HepG2 (cell line): ENCODE measurements at regions not wholly inside any gene's neighbourhood (a gene's known extent, or its start where the extent isn't known, plus 50 kb on each side); places are given as distances from the start of the nearest gene placed in this dataset.

Experiments used
- ATAC-seq: fragments of 200-7000 bp; cut with Tn5 transposase; 3 replicates; pipeline ENCODE4 v1.9.1; 2020; ENCODE audit warnings: mild to moderate bottlenecking, moderate library complexity
- BruUV-seq: library from RNA; stranded (reverse); fragments of 400-500 nt; replicated peaks from 2 replicates; lab custom pipeline; 2021; lab: Mats Ljungman, UMichigan
- CTCF ChIA-PET: fragments of 300-600 bp; formaldehyde crosslinking; extraction: SDS; loops from one replicate; lab custom pipeline; 2021; ENCODE audit warnings: low total read pairs, inconsistent platforms, low intra/inter-chr PET ratio; lab: Yijun Ruan, JAX
- POLR2A ChIA-PET: fragments of 350-600 bp; sonication (Branson Sonifier 250); formaldehyde crosslinking; loops from one replicate; lab custom pipeline; 2020; ENCODE audit warnings: antibody characterized with exemption, inconsistent platforms; lab: Yijun Ruan, JAX
- DNase-seq: peaks from one replicate; pipeline ENCODE4 v3.0.0-alpha.2; 2015; ENCODE audit warnings: low spot score
- FAIRE-seq: peaks from 3 replicates; lab custom pipeline; 2011; peaks lifted over from hg19 to GRCh38; lab: Jason Lieb, UNC
- H2AFZ ChIP-seq: one replicate; pipeline ENCODE4 v1.6.1; 2011; ENCODE audit warnings: low read length, inconsistent platforms
- H3K27ac ChIP-seq: fragments of 300-600 bp; 3 replicates; pipeline ENCODE4 v1.8.0; 2011; ENCODE audit warnings: mixed run types, mild to moderate bottlenecking, mixed read lengths, low read length, inconsistent platforms; ENCODE audit not compliant: insufficient read depth; ENCODE audit errors: extremely low read length
- H3K27me3 ChIP-seq, 2 experiments: fragments of 200-600 bp in 1 of 2; 2 replicates in 1 of 2; 3 replicates in 1 of 2; pipeline versions ENCODE4 v1.6.0 to v1.8.0; 2011; ENCODE audit warnings: low read length in 2 of 2, mild to moderate bottlenecking in 2 of 2, moderate library complexity in 2 of 2, inconsistent platforms in 1 of 2; ENCODE audit not compliant: insufficient read depth in 2 of 2, control insufficient read depth in 1 of 2
- H3K36me3 ChIP-seq, 2 experiments: fragments of 200-600 bp in 1 of 2; replicated peaks in 1 of 2; 2 replicates in 1 of 2; 3 replicates in 1 of 2; pipeline versions ENCODE4 v1.5.1 to v1.8.0; 2011; ENCODE audit warnings: low read length in 2 of 2, inconsistent platforms in 1 of 2; ENCODE audit not compliant: insufficient read depth in 2 of 2, control insufficient read depth in 1 of 2
- H3K4me1 ChIP-seq: 2 replicates; pipeline ENCODE4 v1.5.1; 2012; ENCODE audit warnings: low read length, inconsistent platforms; ENCODE audit not compliant: insufficient read depth
- H3K4me2 ChIP-seq: 2 replicates; pipeline ENCODE4 v1.6.0; 2011; ENCODE audit warnings: low read depth, low read length, inconsistent platforms
- H3K4me3 ChIP-seq, 3 experiments: fragments of 200-600 bp in 1 of 3; sonication (generic), shearing (Covaris generic) in 1 of 3; replicated peaks in 1 of 3; 2 replicates each; pipeline ENCODE4 v1.5.1; 2011 to 2016; ENCODE audit warnings: low read length in 3 of 3, inconsistent platforms in 2 of 3, low read depth in 2 of 3, mild to moderate bottlenecking in 2 of 3, control low read depth in 1 of 3, mixed read lengths in 1 of 3; ENCODE audit not compliant: insufficient read depth in 1 of 3
- H3K79me2 ChIP-seq: one replicate; pipeline ENCODE4 v1.6.1; 2011; ENCODE audit warnings: low read length, inconsistent platforms; ENCODE audit not compliant: insufficient read depth
- H3K9ac ChIP-seq: 2 replicates; pipeline ENCODE4 v1.6.0; 2011; ENCODE audit warnings: mild to moderate bottlenecking, low read depth, low read length, inconsistent platforms; ENCODE audit not compliant: insufficient read depth
- H3K9me3 ChIP-seq: 2 replicates; pipeline ENCODE4 v1.5.1; 2012; ENCODE audit warnings: mild to moderate bottlenecking, low read length
- H4K20me1 ChIP-seq: 2 replicates; pipeline ENCODE4 v1.6.0; 2011; ENCODE audit warnings: inconsistent platforms, mild to moderate bottlenecking, low read length, moderate library complexity; ENCODE audit not compliant: insufficient read depth
- ATAD3A ChIP-seq: sonication (generic); formaldehyde crosslinking; IDR thresholded peaks from 2 replicates; pipeline ENCODE4 v1.4.0; 2020; ENCODE audit warnings: missing genetic modification reagents
- HES4 ChIP-seq: sonication (generic); formaldehyde crosslinking; IDR thresholded peaks from 2 replicates; pipeline ENCODE4 v1.9.0; 2021; ENCODE audit warnings: mild to moderate bottlenecking, missing genetic modification reagents, borderline replicate concordance
- ISL2 ChIP-seq: sonication (generic); formaldehyde crosslinking; IDR thresholded peaks from 2 replicates; pipeline ENCODE4 v1.5.0; 2020; ENCODE audit warnings: missing genetic modification reagents
- MATR3 ChIP-seq: sonication (generic); formaldehyde crosslinking; IDR thresholded peaks from 2 replicates; pipeline ENCODE4 v1.4.0; 2020; ENCODE audit warnings: missing genetic modification reagents
- PHF20 ChIP-seq: sonication (generic); formaldehyde crosslinking; IDR thresholded peaks from 2 replicates; pipeline ENCODE4 v1.5.0; 2020; ENCODE audit warnings: mild to moderate bottlenecking, missing genetic modification reagents
- ZBTB4 ChIP-seq: sonication (generic); formaldehyde crosslinking; IDR thresholded peaks from 2 replicates; pipeline ENCODE4 v1.4.0; 2020; ENCODE audit warnings: missing genetic modification reagents, mild to moderate bottlenecking, borderline replicate concordance
- ZFP36L2 ChIP-seq: sonication (generic); formaldehyde crosslinking; IDR thresholded peaks from 2 replicates; pipeline ENCODE4 v1.4.0; 2020; ENCODE audit warnings: missing genetic modification reagents
- ZNF18 ChIP-seq: sonication (generic); formaldehyde crosslinking; IDR thresholded peaks from 2 replicates; pipeline ENCODE4 v1.8.0; 2022; ENCODE audit warnings: mild to moderate bottlenecking, missing genetic modification reagents; ENCODE audit not compliant: insufficient replicate concordance
- ZNF687 ChIP-seq: sonication (generic); formaldehyde crosslinking; IDR thresholded peaks from 2 replicates; pipeline ENCODE4 v1.5.1; 2020; ENCODE audit warnings: mild to moderate bottlenecking, missing genetic modification reagents, moderate library complexity
- ZNF766 ChIP-seq: sonication (generic); formaldehyde crosslinking; IDR thresholded peaks from 2 replicates; pipeline ENCODE4 v1.5.0; 2020; ENCODE audit warnings: missing genetic modification reagents, borderline replicate concordance
- ZSCAN22 ChIP-seq: sonication (generic); formaldehyde crosslinking; IDR thresholded peaks from 2 replicates; pipeline ENCODE4 v1.4.0; 2020; ENCODE audit warnings: mild to moderate bottlenecking, missing genetic modification reagents
- WGBS: methylation state at CpG from one replicate; pipeline ENCODE4 v1.1.6; 2017; ENCODE audit warnings: low lambda C conversion rate; 5-methylcytosine and 5-hydroxymethylcytosine counted together
- in situ Hi-C: cut with HindIII; loops from 2 replicates; pipeline ENCODE4 v1.10.0; 2017; ENCODE audit warnings: low pct_unique_long_range_greater_than_20kb; ENCODE audit not compliant: extremely low pct_ligation_motif_present
- intact Hi-C: fragments of 100-400 bp; cut with micrococcal nuclease; formaldehyde crosslinking; loops from one replicate; pipeline ENCODE4 v1.10.0; 2022; ENCODE audit not compliant: unreplicated experiment
- TF ChIP-seq, protein P1 (sequence below): sonication (generic); formaldehyde crosslinking; IDR thresholded peaks from 2 replicates; pipeline ENCODE4 v1.8.1; 2022; ENCODE audit warnings: low read depth, mild to moderate bottlenecking, missing genetic modification reagents

- TF ChIP-seq ZBTB4 (CRISPR knock-in tag): no peak
- TF ChIP-seq, protein P1, sequence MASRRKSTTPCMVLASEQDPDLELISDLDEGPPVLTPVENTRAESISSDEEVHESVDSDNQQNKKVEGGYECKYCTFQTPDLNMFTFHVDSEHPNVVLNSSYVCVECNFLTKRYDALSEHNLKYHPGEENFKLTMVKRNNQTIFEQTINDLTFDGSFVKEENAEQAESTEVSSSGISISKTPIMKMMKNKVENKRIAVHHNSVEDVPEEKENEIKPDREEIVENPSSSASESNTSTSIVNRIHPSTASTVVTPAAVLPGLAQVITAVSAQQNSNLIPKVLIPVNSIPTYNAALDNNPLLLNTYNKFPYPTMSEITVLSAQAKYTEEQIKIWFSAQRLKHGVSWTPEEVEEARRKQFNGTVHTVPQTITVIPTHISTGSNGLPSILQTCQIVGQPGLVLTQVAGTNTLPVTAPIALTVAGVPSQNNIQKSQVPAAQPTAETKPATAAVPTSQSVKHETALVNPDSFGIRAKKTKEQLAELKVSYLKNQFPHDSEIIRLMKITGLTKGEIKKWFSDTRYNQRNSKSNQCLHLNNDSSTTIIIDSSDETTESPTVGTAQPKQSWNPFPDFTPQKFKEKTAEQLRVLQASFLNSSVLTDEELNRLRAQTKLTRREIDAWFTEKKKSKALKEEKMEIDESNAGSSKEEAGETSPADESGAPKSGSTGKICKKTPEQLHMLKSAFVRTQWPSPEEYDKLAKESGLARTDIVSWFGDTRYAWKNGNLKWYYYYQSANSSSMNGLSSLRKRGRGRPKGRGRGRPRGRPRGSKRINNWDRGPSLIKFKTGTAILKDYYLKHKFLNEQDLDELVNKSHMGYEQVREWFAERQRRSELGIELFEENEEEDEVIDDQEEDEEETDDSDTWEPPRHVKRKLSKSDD (CRISPR knock-in tag): no peak
Observed at GRCh38 chr15:29442532-29442931, 172.9 kb upstream of the NSMCE3 start (continued).

GRCh38 chr15:29440541-29440940, 170.9 kb upstream of the NSMCE3 start:
- no peaks in the 10 kb centered on the region for H3K4me1 ChIP-seq
- H3K27ac ChIP-seq: no peak overlapping the region
- no TSS peak for BruUV-seq
- no peaks in the 10 kb centered on the region for H3K79me2 ChIP-seq
- DNase-seq: no peak
- H3K36me3 ChIP-seq: no peaks in the 10 kb centered on the region
- POLR2A ChIA-PET: no interaction called here
- intact Hi-C loops: no loop called here
- H3K9me3 ChIP-seq: no peaks in the 10 kb centered on the region
- no peak overlapping the region for H2AFZ ChIP-seq
- CTCF ChIA-PET: no interaction called here
- no peak for ATAC-seq
- H3K4me2 ChIP-seq: no peak overlapping the region
- H3K4me3 ChIP-seq: no peak overlapping the region
- H4K20me1 ChIP-seq: no peaks in the 10 kb centered on the region
- in situ Hi-C loops: no loop called here
- H3K9ac ChIP-seq: no peak overlapping the region
- WGBS: 15% methylated on average over 7 of the region's 7 CpGs
- no peak for FAIRE-seq
- no peaks in the 10 kb centered on the region; a peak in 1 of 5 replicates for H3K27me3 ChIP-seq
- TF ChIP-seq ZSCAN22 (CRISPR knock-in tag): no peak
- no peak for TF ChIP-seq ZFP36L2 (CRISPR knock-in tag)
- no peak for TF ChIP-seq ZNF687 (CRISPR knock-in tag)
- no peak for TF ChIP-seq PHF20 (CRISPR knock-in tag)
- no peak for TF ChIP-seq ZNF18 (CRISPR knock-in tag)
- TF ChIP-seq HES4 (CRISPR knock-in tag): no peak
- no peak for TF ChIP-seq ATAD3A (CRISPR knock-in tag)
- no peak for TF ChIP-seq ISL2 (CRISPR knock-in tag)
- TF ChIP-seq ZNF766: no peak
- TF ChIP-seq MATR3 (CRISPR knock-in tag): no peak
